HG02870 (cell line): ENCODE measurements at regions not wholly inside any gene's neighbourhood (a gene's known extent, or its start where the extent isn't known, plus 50 kb on each side); places are given as distances from the start of the nearest gene placed in this dataset.
"Not testable (repeated sequence)": the region's sequence is repeated elsewhere in the genome, so short reads cannot be mapped to it uniquely, and the experiment has no call there.

Experiments used
- ATAC-seq: cut with Tn5 transposase; IDR thresholded peaks from one replicate; pipeline ENCODE4 v1.9.1; 2021; ENCODE audit warnings: mild to moderate bottlenecking, moderate library complexity; ENCODE audit not compliant: unreplicated experiment

DNA sequence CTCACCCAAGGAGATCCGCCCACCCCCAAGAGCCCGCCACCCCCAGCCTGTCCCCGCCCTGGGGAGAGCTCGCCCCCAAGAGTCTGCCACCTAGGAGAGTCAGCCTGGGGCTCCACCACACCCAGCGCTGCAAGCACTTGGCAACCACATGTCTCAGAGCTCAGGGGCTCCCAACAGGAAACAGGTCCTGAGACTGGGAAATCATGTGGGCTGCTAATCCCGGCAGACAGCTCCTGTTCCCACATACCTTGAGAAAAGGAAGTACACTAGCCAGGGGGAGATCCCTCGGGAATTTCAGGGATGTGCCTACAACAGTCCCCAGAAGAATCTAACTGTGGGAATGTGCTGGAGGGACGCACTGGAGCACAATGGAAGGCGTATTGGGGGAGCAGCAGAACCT, 331.4 kb downstream of the ANAPC1 start:
- not testable (repeated sequence) for ATAC-seq

DNA sequence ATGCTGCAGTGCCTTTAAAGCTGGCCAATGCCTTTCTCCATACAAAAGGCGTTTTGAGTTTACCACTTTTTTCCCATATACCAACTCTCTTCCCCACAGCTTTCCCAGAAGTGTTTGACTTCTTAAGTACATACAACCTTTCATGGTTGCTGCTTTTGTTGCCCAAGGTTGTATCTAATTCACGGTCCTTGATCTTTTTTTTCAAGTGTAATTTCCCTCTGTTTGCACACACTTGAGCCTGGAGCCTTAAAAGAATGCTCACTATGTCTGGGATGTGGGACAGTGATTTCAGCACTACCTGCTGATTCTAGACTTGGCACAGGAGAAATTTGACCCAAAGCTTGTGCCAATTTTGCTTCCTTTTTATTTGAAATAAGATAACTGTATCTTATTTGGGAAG, 324.7 kb downstream of the ANAPC1 start:
- not testable (repeated sequence) for ATAC-seq

DNA sequence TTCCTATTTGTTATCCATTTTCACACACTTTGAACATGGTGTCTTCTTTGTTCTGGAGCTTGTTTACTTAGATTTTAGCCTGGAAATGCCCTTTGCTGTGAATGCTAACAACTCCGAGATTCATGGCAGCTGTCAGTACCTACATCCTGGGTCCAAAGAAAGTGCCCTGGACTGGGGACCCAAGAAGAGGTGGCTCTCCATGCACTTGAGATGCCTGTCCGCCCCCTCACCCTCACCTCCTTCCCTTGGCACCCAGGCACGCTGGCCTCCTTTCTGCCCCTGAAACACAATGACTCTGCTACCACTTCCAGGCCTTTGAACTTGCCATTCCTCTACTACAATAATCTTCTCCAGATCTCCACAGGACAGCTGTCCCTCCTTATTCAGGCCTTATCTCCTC, 324.2 kb downstream of the ANAPC1 start:
- not testable (repeated sequence) for ATAC-seq

DNA sequence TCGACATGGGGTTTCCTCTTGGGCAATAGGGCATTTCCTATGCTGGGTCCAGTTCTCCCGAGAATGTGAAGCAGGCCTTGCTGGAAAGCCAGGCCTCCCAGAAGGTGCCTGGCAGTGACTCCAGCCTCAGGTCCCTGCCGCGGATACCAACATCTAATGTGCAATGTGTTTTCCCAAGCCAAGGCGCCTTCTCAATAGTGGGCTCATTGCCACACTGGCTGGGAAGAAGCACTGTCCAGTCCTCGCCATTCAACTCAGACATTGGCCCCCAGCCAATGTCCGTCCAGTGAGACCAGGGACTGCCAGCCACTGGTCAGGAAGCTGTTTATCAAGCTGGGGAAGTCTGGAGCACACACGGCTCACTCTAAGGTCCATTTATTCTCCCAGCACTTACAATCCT, 317.9 kb downstream of the ANAPC1 start:
- not testable (repeated sequence) for ATAC-seq

DNA sequence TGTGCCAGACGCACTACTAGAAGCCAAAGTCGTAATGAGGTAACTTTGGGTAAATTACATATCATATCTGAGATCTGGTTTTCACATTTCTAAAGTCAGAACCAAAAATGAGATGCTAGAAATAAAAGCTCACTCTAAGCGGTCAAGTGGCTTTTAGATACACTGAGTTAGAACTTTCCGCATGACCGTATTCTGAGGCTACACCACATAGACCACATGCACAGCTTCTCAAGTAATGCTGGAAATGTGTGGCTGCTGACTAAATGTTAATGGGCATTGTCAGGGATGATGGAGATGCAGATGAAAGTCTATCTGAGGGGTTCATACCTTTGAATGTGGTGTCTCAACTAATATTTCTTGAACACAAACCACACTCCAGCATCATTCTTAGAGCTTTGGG, 316.8 kb downstream of the ANAPC1 start:
- not testable (repeated sequence) for ATAC-seq

DNA sequence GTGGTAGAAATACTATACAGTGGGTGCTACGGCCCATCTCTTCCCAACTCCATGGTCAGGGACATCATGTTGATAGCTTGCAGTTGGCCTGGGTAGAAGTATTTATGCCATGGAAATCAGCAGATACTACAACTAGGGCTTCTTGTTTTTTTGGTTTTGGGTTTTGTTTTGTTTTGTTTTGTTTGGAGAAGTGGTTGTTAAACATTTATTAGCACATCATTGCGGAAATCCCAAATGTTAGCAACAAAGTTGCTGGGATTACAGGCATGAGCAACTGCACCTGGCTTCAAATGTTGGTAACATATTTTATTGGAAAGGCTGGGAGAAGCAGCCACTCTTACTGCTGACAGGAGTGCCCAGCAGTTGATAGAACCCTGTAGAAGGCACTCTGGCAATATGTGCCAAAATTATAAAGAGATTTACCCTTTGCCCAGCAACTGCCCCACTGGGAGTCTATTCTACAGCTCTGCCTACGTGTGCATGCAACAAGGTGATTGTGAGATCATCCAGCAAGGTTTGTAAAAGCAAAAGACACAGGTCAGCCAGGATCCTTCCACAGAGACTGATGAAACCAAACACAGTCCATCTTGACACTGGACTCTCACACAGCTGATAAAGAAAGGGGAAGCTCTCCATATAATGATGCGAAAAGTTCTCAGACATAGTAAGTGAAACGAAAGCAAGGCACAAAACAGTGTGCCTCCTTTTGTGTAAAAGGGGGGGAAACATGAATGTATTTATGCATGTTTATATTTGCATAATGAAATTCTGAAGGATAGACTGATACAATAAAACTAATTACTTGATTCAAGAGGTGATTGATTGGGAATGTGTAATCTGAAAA, 314.4 kb downstream of the ANAPC1 start:
- not testable (repeated sequence) for ATAC-seq

DNA sequence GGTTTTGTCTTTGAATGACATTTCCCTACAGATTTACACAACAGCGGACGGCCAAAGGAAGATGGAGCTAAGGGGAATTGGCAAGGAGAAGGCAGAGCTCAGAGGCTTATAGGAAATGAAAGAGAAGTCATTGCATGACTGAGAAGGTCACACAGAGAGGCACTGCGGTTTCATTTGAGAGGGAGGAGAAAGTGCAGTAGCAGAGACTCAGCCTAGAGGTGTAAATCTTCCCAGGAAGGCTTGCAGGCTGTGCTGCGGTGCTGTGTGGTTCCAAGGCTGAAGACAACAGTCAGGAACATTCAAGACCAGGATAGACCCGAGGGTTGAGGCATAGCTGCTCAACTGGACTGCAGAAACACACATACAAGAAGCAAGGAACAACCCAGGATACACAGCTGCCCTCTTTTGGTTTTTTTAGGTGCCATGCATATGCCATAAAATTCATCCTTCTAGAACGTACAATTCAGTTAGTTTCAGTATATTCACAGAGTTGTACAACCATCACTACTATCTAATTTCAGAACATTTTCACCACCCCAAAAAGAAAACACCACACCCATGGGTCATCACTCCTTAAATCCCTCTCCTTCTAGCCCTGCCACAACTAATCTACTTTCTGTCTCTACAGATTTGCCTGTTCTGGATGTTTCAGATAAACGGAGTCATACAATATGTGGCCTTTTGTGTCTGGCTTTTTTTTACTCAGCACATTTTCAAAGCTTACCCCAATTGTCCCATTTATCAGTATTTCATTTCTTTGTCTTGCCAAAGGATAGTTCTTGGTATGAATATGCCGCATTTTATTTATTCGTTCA, 313.5 kb downstream of the ANAPC1 start:
- ATAC-seq: peak; percentile 98

DNA sequence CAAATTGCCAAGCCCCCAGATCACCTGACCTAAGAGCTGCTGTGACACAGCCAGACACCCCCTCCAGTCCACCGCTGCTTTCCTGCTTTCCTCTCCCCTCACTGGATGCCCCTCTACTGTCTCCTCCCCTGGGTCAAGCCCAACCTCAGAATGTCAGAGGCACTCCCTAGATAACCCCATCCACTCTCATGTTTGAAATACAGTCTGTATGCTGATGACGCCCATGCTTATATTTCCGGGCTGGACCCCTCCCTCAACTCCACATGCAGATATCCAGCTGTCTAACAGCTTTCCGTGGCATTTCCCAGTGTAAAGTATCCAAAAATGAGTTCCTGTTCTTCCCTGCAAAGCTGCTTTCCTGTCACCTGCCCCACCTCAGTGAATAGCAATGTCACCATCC, 309.2 kb downstream of the ANAPC1 start:
- not testable (repeated sequence) for ATAC-seq

DNA sequence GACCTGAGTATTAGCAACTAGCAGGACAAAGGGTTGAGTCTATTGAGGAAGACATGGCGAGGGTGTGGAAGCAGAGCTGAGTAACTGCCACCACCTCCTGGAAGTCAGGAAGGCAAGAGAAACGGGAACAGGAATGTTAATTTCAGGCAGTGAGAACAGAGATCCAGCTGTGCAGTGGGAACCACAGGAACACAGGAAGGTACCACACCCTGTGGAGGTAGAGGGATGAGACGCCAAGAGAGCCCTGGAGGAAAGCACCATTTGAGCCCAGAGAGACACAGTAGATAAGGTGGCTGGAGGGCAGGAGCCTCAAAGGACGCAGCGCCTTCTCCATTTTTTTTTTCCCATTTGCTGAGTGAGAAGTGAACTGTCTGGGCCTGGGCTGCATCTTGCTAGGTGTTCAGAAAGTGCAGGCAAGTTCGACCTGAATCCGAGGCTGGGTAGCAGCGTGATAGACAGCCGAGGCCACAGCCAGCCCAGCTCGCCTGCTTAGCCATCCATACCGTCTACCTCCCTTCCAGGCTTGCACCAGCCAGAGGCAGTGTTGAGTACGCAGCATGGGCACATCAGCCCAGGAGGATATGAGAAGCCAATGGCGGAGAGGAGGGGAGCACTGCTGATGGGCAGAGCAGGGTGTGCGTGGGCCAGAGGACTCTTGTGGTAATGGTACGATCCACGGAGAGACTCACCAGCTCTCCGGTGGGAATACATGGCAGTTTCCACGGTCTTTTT, 306.7 kb downstream of the ANAPC1 start:
- not testable (repeated sequence) for ATAC-seq

DNA sequence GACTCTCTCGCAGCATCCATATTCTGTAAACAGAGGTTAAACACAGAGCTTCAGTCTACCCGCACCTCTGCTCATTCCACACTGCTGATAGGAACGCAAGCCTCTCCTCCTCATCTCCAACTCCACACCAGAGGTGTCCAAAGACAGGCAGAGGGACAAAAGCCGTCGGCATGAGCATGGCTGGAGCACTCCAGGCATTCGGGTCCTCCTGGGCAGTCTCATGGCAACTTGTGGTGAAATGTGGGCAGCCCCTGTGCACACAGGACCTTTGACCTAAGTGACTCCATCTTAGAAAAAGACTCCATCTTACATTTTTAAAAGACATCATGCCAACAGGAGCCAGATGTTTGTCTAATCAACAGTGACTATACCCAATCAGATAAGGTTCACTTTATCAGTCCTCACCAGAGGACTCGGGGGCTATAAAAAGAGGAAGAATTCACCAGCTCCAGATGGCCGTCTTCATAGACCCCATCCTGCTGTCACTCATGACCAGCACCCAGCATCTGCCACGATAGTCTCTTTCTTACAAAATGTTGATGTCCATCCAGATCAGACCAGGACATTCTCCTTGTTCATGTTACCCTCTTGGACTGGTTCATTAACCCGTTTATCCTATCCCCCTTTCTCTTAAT, 304.4 kb downstream of the ANAPC1 start:
- ATAC-seq: not testable (repeated sequence)

DNA sequence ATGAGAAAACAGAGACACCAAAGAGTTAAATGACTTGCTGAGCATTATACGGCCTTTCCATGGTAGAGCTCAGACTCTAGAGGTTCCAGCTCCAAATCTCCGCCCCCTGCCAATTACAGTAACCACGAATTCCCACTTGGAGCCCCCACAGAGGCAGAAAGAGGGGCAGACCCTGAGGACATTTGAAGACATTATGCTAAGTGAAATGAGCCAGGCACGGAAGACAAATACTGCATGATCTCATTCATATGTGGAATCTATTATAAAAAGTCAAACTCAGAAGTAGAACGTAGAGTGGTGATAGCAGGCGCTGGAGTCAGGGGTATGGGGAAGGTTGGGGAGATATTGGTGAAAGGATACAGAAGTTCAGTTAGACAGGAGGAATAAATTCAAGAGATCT, 303.4 kb downstream of the ANAPC1 start:
- ATAC-seq: not testable (repeated sequence)

DNA sequence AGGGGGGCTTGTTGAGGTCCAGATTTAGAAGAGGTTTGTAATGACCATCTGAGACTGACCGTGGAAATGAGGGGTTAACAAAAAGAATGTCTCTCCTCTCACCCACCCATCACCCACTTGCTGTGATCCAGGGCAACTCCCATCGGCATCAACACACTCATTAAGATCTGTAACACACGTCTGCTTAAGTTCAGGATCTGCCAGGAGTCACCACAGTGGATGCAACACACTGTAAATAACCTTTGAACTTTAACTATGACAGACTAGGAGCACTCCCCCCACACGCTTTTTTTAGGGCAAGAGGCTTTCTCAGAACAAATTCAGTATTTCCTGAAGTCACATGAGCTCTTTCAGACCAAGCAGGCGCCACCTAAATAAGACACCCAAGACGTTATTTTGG, 301.9 kb downstream of the ANAPC1 start:
- ATAC-seq: not testable (repeated sequence)

DNA sequence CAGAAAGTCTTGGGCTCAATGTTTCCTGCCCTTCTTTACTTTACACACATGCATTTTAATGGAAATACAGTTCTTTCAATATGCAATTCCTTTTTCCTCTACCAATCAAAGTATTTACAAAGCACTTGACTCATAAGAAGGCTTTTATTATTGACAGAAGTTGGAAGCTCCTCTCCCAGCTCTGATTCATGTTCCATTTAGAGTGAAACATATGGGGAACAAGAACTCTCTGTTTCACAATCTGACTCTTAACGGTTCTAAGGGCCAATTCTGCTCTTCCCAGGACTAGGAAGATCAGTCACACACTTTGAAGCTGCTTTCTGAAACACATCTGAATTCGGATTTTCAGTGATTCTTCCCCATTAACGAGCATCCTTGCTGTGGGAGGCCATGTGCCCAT, 300.5 kb downstream of the ANAPC1 start:
- ATAC-seq: not testable (repeated sequence)

DNA sequence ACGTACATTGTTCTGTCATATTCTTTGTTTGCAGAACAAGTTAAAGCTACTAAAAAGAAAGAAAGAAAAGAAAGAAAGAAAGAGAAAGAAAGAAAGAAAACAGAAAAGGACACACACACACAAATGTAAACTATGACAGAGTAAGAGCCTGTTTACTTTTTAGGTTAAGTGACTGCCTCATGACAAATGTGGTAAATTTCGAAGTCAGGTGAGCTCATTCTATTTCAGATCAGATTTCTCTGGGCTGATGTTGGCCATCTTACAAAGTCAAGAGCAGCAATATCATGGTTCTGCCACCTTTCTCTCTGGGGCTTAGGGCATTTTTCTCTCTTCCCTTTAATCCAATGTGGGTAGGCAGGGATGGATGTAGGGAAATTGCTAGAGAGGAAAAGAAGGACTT, 299.5 kb downstream of the ANAPC1 start:
- ATAC-seq: not testable (repeated sequence)

DNA sequence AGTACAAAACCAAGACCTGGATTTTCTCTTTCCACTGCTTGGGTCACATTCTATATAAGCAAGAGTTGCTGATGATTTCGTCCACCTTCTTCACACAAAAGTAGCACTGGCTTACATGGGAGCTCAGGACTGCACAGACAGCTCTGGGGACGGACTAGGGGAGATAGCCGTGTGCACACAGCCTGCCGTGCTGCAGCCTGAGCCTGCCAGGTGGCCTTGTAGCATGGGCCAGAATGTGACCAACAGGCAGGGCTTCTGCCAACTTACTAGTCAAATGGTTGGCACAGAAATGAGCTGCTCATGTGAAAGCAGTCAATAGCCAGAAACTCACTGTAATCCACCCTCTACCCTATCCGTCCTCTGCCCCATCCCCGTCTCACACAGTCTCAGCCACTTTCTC, 299.0 kb downstream of the ANAPC1 start:
- not testable (repeated sequence) for ATAC-seq

DNA sequence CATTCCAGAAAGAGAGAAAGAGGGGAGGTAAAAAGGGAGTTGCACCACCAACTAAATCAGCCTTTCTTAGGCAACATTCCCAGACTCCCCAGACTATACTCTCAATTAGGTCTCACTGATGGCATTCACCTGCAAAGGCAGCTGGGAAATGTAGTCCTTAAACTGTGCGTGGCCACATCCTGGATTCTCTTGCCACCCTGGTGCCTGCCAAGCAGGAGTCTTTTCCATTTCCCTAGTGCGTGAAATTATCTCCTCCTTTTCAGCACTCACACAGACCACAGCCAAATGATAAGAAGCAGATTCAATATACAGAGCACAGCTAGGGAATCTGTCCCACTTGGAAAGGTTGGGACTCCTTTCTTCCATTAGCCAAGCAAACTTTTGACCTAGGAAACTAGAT, 298.0 kb downstream of the ANAPC1 start:
- ATAC-seq: not testable (repeated sequence)

DNA sequence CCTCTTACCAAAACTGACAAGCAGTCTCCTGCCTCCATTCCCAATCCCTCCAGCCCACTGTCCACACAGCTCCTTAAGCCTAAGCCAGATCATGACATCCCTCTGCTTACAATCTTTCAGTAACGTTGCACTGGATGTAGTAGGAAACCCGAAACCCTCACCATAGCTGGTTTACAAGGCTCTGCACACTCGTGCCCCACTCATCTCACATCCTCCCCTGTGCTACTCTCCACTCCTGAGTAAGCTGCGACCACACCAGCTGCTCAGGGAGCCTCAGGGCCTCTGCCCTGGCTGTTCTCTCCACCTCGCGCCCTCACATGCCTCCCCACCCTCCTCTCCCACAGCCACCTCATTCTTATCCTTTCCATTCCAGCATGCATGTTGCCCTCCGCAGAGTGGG, 288.9 kb downstream of the ANAPC1 start:
- not testable (repeated sequence) for ATAC-seq

DNA sequence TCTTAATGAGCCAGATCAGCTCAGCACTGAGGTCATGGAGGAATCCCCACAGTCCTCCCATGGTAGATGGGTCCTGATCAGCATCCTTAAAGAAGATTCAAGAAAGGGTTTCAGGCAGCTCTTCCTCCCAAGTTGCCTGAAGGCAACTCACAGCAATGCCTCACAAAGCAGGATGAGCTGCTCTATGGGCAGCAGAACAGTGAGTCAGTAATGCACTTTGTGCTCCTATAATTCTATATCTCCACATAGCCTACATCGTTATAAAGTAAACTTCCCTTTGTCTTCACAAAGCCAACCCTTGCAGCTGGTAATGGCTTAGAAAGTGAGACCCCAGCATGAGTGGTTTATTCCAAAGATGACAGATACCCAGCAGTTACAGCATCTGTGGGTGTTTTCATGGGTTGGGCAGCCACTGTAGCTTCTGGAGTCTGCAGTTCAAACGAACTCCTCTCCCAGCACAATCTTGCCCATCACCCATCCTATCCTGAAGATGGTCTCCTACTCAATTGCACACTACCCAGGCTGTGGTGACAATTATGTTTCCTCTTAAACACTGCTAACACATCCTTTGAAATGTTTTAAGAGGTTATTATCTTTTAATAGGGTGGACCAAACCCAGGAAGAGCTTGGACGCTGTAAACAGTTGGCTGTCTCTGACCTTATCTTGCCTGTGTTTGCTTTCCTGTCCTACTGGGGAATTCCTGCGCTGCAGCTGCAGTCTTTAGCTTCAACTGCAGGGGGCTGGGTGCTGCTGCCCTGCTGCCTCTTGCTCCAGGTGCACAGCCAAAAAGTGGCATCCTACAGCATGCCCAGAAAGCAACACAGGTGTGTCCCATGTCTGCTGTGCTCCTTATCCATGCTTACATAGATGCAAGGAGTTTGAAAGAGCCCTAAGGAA, 286.9 kb downstream of the ANAPC1 start:
- not testable (repeated sequence) for ATAC-seq

DNA sequence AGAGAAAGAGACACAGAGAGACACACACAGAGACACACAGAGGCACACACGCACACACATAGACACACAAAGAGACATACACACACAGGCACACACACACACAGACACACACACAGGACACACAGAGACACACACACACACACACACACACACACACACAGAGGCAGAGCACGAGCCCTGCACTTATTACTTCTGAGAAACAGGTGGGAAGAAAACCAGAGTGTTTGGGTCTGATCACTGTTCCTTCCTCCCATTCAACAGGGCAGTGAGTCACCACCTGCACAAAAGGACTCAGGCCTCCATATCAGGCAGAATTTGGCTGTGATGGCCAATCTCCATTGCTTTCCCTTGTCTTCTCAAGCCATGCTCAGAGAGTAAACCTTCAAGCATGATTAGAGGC, 285.0 kb downstream of the ANAPC1 start:
- not testable (repeated sequence) for ATAC-seq

DNA sequence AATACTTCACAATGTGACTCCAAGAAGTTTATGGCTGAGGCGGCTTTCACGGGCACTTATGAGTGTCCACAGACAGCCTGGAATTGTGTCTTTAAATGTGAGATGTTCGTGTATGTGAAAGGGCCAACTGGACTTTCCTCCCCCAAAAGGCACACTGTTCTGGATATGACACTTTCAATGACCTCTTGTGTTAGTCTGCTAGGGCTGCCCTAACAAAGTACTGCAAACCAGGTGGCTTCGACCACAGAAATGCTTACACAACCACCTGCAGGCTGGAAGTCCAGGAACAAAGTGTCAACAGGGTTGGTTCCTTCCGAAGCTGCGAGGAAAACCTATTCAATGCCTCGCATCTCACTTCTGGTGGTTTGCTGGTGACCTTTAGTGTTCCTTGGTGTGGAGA, 281.7 kb downstream of the ANAPC1 start:
- not testable (repeated sequence) for ATAC-seq
